ENCODE measurements at regions not wholly inside any gene's neighbourhood (a gene's known extent, or its start where the extent isn't known, plus 50 kb on each side); places are given as distances from the start of the nearest gene placed in this dataset.

GRCh38 chr1:243973169-243973568 is 77.9 kb upstream of the ZBTB18 start:
- intact Hi-C loops (cut with DNase I; ENCODE audit: low total_unique reads): no loop called here

GRCh38 chr1:243970077-243970476 is 81.0 kb upstream of the ZBTB18 start:
- 52 to 80% methylated on average over 1 to 2 of the region's 2 CpGs for WGBS, 2 donors (ENCODE audit: low coverage in 1 of 2)

More at GRCh38 chr1:243973169-243973568, 77.9 kb upstream of the ZBTB18 start:
- Histone ChIP-seq H3K9me3 (no peaks in the 10 kb centered on the region), H3K27me3 (no peaks in the 10 kb centered on the region), H3K36me3 (no peaks in the 10 kb centered on the region), H3K4me3 (no peak overlapping the region), H3K27ac (no peak overlapping the region), H3K4me1 (no peaks in the 10 kb centered on the region)
- no peak for DNase-seq
- in situ Hi-C loops (cut with MboI; ENCODE audit: low pct_ligation_motif_present in 1 of 4, low pct_unique_long_range_greater_than_20kb in 1 of 4, low sequenced_read_pairs in 3 of 4): no loop called here
- WGBS, 2 donors (ENCODE audit: low coverage in 1 of 2): 60 to 70% methylated on average over 1 to 4 of the region's 4 CpGs
- TF ChIP-seq POLR2AphosphoS5 (IDR thresholded peaks at IDR 0.05): no peak
- TF ChIP-seq POLR2A (IDR thresholded peaks at IDR 0.05): no peak
- TF ChIP-seq, protein P1, sequence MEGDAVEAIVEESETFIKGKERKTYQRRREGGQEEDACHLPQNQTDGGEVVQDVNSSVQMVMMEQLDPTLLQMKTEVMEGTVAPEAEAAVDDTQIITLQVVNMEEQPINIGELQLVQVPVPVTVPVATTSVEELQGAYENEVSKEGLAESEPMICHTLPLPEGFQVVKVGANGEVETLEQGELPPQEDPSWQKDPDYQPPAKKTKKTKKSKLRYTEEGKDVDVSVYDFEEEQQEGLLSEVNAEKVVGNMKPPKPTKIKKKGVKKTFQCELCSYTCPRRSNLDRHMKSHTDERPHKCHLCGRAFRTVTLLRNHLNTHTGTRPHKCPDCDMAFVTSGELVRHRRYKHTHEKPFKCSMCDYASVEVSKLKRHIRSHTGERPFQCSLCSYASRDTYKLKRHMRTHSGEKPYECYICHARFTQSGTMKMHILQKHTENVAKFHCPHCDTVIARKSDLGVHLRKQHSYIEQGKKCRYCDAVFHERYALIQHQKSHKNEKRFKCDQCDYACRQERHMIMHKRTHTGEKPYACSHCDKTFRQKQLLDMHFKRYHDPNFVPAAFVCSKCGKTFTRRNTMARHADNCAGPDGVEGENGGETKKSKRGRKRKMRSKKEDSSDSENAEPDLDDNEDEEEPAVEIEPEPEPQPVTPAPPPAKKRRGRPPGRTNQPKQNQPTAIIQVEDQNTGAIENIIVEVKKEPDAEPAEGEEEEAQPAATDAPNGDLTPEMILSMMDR (IDR thresholded peaks at IDR 0.05): no peak
- TF ChIP-seq EP300 (IDR thresholded peaks at IDR 0.05; ENCODE audit: low read depth): no peak

DNA sequence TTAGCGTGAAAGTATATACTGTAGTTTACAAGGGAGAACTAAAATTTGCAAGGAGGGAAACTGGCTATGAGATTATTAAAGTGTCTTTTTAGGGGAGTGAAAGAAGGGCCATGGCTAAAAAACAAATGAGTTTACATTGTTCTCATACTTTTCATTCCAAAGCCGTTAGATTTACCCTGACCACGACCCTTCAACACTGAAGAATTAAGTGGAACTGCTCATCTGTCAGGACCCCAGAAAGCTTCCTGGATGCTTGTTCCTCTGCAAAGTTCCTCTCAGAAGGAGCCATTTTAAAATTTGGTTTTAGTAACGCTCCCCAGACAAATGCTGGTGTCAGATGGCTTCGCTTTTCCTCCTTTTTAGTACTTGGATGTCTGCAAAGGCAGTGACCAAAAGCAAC is 82.7 kb upstream of the ZBTB18 start:
- no peak overlapping the region for H3K27ac ChIP-seq
- intact Hi-C loops (cut with DNase I; ENCODE audit: low total_unique reads) (no loop called here), in situ Hi-C loops (cut with MboI; ENCODE audit: low pct_ligation_motif_present in 1 of 4, low pct_unique_long_range_greater_than_20kb in 1 of 4, low sequenced_read_pairs in 3 of 4) (no loop called here)
- WGBS, 2 donors (ENCODE audit: low coverage in 1 of 2): 38 to 65% methylated on average over 4 to 5 of the region's 5 CpGs
- no peak for TF ChIP-seq POLR2A (IDR thresholded peaks at IDR 0.05)
- H3K36me3 ChIP-seq: no peaks in the 10 kb centered on the region
- no peaks in the 10 kb centered on the region for H3K4me1 ChIP-seq
- H3K4me3 ChIP-seq: no peak overlapping the region
- no peaks in the 10 kb centered on the region for H3K27me3 ChIP-seq
- no peaks in the 10 kb centered on the region for H3K9me3 ChIP-seq
- no peak for DNase-seq

More at GRCh38 chr1:243970077-243970476, 81.0 kb upstream of the ZBTB18 start:
- H3K9me3 ChIP-seq: no peaks in the 10 kb centered on the region
- no peaks in the 10 kb centered on the region for H3K4me1 ChIP-seq
- in situ Hi-C loops (cut with MboI; ENCODE audit: low pct_ligation_motif_present in 1 of 4, low pct_unique_long_range_greater_than_20kb in 1 of 4, low sequenced_read_pairs in 3 of 4): no loop called here
- no peaks in the 10 kb centered on the region for H3K27me3 ChIP-seq
- TF ChIP-seq POLR2A (IDR thresholded peaks at IDR 0.05) (no peak), EP300 (IDR thresholded peaks at IDR 0.05; ENCODE audit: low read depth) (no peak), POLR2AphosphoS5 (IDR thresholded peaks at IDR 0.05) (no peak)
- TF ChIP-seq, protein P1 (IDR thresholded peaks at IDR 0.05): no peak
- no peaks in the 10 kb centered on the region for H3K36me3 ChIP-seq
- no peak for DNase-seq
- H3K4me3 ChIP-seq: no peak overlapping the region
- no peak overlapping the region for H3K27ac ChIP-seq
- intact Hi-C loops (cut with DNase I; ENCODE audit: low total_unique reads): no loop called here

GRCh38 chr1:243964915-243965314 is 86.2 kb upstream of the ZBTB18 start:
- Histone ChIP-seq H3K36me3 (no peaks in the 10 kb centered on the region), H3K4me1 (no peaks in the 10 kb centered on the region), H3K27ac (no peak overlapping the region), H3K27me3 (no peaks in the 10 kb centered on the region), H3K4me3 (no peak overlapping the region), H3K9me3 (no peaks in the 10 kb centered on the region)
- in situ Hi-C loops (cut with MboI; ENCODE audit: low pct_ligation_motif_present in 1 of 4, low pct_unique_long_range_greater_than_20kb in 1 of 4, low sequenced_read_pairs in 3 of 4) (no loop called here), intact Hi-C loops (cut with DNase I; ENCODE audit: low total_unique reads) (no loop called here)
- WGBS, 2 donors (ENCODE audit: low coverage in 1 of 2): 88 to 93% methylated on average over 2 of the region's 2 CpGs
- TF ChIP-seq EP300 (IDR thresholded peaks at IDR 0.05; ENCODE audit: low read depth) (no peak), POLR2A (IDR thresholded peaks at IDR 0.05) (no peak), POLR2AphosphoS5 (IDR thresholded peaks at IDR 0.05) (no peak)
- TF ChIP-seq, protein P1 (IDR thresholded peaks at IDR 0.05): no peak
- DNase-seq: no peak

DNA sequence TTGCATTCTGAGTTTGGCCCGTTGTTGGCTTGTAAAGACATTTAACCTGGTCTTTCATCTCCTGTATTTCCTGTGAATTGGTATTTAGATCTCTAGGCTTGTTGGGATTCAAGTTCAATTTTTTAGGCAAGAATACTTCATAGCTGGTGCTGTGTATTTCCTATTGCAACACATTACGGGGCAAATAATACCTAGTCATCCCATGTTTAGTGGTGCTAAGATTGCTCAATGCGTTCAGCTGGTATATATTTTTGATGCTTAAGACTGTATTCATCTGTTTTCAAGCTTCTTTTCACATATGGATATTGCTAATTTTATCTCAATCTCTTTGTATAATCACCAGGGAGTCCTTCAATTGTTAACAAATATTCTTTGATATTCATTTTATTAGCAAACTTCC is 87.5 kb upstream of the ZBTB18 start:
- H3K4me3 ChIP-seq: no peak overlapping the region
- in situ Hi-C loops (cut with MboI; ENCODE audit: low pct_ligation_motif_present in 1 of 4, low pct_unique_long_range_greater_than_20kb in 1 of 4, low sequenced_read_pairs in 3 of 4) (no loop called here), intact Hi-C loops (cut with DNase I; ENCODE audit: low total_unique reads) (no loop called here)
- 82 to 88% methylated on average over 3 of the region's 3 CpGs for WGBS, 2 donors (ENCODE audit: low coverage in 1 of 2)
- DNase-seq: no peak
- H3K4me1 ChIP-seq: no peaks in the 10 kb centered on the region
- TF ChIP-seq, protein P1 (IDR thresholded peaks at IDR 0.05): no peak
- TF ChIP-seq POLR2AphosphoS5 (IDR thresholded peaks at IDR 0.05) (no peak), POLR2A (IDR thresholded peaks at IDR 0.05) (no peak), EP300 (IDR thresholded peaks at IDR 0.05; ENCODE audit: low read depth) (no peak)
- H3K9me3 ChIP-seq: no peaks in the 10 kb centered on the region
- H3K27me3 ChIP-seq: no peaks in the 10 kb centered on the region
- no peaks in the 10 kb centered on the region for H3K36me3 ChIP-seq
- H3K27ac ChIP-seq: no peak overlapping the region
